Dedifferentiated amniotic fluid mesenchymal stem cell (primary cell): ENCODE measurements at regions not wholly inside any gene's neighbourhood (a gene's known extent, or its start where the extent isn't known, plus 50 kb on each side); places are given as distances from the start of the nearest gene placed in this dataset.
A peak's percentile ranks its signal among the peaks of the same experiment; 100 is the strongest.

ENCODE experiments used
- DNase-seq: peaks from one replicate; pipeline ENCODE4 v3.0.0-alpha.2; 2016; ENCODE audit errors: extremely low spot score

DNA sequence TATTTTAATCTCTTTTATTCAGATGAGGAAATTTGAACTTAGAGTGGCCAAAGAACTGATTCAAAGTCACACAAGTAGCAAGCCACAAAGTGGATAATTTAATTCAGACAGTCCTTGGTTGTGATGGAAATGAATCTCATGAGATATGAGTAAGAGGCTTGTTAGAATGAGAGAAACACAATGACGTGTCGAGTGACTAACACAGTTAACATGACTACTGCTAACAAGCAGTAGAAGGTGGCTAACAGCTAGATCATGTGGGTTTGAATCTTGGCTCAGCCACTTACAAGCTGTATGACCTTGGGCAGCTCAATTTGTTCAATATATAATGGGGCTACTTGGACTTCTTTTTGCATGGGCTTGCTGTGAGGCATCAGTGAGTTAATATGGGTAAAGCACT is 104.5 kb upstream of the LMO4 start:
- DNase-seq, result peak; percentile 64

DNA sequence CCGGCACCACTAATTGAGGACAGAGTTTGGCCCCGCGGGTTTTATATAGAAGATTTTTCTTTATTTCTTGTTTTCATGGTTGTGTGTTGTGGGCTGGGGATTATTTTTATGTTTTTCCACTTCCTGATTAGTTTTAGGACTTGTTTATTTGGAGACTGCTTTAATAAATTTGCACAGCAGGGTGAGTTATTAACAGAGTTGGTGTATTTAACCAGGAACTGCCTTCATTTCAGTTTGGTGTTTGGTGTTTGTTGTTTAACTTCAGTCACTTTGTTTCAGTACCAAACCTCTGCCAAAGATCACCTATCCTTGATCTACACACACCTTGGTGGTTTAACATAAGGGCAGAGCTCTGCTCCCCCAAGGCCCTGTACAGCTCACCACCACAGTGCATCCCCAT is 103.5 kb upstream of the LMO4 start:
- DNase-seq, result no peak

DNA sequence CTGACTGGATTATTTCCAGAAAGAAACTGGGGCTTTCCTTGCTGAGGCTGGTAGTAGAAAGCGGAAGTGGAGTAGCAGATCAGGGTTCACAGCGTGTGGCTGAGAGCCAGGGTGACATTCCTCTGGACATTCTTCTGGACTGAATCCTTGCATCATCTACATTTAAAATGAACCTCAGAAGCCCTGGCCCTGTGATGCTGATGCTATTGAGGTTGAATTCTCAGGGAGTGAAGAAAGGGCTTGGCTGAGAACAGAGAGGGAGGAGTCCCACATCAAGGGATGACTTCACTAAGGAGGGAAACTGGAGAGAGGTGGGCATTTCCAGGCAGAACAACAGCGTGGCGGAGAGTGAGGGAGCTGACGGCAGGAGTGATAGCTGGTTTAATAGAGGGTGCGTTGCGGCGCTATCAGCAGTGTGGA is 102.3 kb upstream of the LMO4 start:
- DNase-seq, result peak; percentile 94

DNA sequence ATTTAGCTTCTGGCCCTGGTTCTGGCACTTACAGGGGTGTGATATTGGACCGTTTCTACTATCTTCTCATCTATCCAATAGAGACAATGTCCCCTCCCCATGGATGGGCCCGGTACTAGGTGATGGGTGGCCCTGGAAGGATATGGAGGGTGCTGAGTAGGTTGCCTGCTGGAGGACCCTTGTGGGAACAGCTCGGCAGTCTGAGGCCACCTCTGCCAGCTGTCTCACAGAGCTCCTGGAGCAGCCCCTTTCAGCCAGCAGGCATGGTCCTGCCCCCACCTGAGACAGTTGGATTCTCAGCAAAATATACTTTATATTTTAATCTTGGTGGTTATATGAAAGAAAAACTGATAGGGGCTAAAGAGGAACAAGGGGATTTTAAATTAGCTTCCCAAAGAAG is 101.0 kb upstream of the LMO4 start:
- no peak for DNase-seq

DNA sequence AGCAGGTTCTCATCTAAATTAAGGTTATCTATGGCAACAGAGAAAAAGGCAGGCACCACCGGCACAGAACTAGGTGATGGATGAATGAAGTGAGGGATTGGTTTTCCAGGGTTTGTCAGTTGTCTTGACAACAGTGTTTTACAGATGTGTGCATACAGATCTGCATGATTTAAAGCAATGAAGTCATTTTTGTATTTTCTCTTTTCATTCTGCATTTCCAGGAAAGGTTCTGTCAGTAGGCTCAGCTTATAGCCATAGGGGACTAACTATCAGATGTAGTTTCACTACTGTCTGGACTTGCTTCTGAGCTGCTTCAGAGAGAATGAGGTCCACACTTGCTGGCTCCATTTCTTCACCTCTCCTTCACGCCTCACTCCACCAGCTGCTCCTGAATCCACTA is 98.2 kb upstream of the LMO4 start:
- DNase-seq, result no peak

DNA sequence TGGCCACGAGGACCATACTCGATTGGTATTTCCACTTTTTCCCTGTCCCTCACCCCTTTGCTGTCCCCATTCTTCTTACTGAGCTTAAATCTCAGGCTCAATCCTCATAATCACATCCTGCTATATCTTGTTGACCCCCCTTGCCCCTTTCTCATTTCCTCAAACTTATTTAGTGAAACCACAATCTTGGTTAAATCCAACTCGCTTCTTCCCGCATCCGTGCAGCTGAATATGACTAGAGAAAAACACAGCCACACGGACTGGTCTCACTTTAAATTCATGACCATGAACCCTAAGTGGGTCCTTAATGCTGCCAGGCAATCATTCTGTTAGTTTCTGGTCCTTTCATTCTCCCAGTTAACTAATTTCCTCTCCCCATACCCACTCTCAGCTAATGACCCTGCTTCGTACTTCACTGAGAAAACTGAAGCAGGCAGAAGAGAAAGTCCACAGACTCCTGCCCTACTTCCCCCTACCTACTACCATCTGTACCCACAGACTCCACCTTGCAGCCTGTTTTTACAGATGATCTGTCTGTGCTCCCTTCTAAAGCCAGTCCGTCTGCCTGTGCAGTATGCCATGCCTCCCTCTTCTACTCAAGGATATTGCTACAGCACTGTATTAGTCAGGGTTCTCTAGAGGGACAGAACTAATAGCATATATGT is 96.8 kb upstream of the LMO4 start:
- DNase-seq, result no peak

DNA sequence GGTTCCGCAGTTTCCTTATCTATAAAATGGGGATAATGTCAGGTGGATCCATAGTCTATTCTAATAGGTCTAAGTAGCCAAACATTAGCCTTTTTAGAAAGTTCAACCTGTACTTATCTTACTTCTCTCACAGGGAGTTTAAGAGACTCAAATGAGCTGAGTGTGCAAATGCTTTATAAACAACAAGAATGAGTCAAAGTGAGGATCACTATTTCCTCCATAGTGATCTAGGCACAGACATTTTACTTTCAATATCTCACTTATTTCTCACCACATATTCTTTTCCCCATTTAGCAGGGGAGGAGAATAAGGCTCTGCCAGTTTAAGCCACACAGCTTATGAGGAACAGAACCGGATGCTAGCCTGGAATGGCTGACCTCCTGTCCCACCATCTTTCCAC is 92.1 kb upstream of the LMO4 start:
- DNase-seq, result no peak

DNA sequence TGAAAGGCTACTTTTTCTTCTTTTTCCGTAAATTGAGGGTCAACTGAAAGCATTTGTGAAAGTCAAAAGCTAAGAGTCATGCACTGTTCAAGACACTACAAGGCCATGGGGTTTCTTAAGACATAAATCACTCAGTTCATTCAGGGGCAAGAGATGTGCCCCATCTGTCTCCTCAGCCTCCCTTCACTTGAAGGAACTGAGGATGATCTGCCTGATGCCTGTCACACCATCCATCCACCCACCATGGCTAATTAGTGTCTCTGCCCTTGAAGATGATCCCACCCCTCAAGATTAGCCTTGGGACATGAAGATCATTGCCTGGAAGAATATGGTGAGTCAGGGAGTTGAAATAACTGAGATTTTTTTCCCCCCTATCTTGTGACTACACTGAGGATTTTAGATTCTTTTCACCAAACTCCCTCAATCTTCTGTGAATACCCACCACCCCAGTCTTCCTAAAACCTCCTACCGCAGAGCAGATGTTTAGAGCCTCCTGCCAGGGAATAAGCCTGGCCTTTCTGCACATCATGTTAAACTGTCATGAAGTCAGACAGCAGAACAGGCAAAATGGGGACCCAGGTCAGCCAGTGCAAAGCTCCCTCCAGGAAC is 88.6 kb upstream of the LMO4 start:
- DNase-seq, result no peak

DNA sequence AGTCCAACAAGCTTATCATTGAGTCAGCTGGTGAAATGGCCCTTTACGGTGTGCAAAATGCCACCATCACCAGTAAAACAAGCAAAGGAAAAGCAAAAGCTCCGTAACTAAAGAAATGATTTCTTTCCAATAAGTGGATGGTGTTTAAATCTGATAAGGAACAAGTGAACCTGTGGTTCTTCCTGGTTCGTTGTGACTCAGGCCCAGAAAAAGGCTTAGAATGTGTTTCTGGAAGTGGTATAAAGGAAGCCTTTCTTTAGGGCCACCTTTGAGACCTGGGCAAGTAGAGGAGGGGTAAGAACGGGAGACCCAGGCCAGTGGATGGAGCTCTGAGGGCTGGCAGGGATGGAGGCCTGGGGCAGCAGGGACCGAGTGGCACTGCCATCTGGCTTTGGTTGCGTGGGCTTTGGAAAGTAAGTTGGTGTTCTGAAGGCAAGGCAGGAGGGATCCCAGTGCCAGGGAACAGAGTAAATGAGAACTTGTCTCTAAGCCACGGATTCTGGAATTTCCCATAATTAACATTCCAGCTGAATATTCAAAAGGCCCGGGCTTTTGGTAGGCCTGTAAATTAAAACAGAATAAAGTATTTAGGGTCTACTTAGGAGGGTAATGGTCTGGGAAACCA is 87.9 kb upstream of the LMO4 start:
- no peak for DNase-seq

DNA sequence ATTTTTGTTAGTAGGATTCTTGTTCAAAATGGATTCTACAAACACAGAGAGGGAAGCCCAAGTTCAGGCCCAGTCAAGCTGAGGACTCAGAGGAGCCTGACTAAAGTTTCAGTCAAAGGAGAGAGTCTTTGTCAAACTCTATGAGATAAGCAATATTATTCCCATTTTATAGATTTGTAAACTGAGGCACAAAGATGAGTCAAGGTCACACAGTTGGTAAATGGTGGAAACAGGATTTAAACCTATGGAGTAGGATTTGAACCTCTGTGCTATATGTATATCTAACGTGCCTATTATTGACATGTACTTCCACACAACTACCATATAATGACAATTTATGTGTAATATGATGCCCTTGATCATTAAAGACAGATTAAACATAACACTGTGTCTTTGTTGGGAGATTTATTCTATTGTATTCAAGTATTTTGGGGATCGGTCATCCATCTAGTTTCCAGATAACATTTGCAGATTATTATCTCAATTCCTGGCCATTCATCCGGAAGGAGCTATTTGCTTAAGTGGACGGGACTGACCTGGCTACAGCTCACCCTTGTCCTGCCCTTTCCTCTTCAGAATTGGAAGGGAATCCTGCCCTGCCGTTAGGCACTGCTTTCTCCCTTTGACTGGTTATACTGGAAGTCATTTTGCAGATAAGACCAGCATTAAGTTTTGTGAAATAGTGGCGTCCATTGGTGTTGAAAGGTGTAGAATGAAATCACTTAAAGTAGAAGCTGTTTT is 86.1 kb upstream of the LMO4 start:
- no peak for DNase-seq

DNA sequence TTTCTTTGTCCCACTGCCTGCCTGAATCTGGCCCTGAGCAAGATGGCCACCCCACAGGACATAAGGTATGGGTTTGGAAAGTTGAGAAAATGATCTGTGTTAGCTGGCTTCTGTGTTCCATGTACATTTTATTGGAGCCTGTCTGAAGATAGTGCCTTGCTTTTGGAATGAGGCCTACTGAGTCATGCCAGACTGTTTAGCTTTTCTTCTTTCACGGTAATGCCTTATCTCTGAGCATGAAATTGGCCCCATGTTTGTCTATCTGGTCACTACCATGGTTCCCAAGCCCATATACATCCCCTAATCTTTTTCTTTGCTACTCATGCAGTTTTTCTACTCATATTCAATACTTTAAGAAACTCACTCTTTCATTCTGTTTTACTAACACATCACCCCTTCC is 85.1 kb upstream of the LMO4 start:
- no peak for DNase-seq

DNA sequence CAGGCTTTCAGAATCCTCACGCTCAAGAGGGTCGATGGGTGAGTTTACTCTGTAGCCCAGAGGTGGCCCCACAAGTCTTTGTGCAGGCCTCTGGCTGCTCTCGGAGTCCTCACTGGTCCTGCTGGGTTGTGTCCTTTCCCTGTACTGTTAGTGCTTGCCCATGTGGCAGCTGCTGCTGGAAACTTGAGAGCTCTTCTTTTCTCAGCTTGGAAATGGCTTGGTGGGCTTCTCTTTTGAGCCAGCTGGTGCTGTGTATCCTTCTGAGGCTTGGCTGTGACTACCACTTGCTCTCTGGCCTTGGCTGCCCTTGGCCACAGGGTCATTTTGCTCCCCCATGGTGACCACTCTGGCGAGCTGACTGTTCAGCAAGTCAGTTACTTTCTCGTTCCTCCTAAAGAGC is 82.2 kb upstream of the LMO4 start:
- DNase-seq, result no peak

DNA sequence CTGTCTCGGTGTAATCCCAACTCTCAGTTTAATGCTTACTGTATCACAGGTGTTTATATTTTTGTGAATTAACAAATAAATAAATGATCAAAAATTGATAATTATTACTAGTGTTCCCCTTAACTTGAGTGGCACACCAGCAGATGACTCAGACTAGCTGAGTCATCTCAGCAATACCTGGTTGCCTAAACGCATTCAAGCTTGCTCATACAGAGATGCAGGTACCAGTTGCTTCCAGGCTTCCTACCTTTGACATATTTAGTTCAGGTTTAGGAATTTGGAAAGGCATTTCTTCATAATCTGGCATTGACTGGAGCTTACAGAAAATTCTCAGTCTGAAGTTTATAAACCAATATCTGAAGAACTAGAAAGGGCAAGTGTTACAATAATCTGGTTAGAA is 78.9 kb upstream of the LMO4 start:
- DNase-seq, result no peak

DNA sequence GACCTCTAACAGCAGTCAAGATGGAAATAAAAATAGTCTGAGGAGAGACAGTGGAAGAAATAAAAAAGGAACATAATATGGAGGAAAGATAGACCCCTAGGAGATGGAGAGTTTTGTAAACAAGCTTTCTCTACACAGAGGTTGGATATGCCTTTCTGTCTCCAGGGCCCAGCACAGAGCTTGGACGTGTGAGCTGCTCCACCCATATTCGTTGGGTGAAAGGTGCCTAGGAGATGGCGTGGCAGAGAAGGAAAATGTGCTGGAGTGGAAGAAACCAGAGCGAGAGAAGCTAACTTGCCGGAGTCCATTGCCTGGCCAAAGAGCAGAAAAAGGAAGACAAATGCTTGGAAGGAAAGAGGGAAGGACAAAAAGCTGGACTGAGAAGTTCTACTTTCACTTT is 78.3 kb upstream of the LMO4 start:
- DNase-seq, result no peak

DNA sequence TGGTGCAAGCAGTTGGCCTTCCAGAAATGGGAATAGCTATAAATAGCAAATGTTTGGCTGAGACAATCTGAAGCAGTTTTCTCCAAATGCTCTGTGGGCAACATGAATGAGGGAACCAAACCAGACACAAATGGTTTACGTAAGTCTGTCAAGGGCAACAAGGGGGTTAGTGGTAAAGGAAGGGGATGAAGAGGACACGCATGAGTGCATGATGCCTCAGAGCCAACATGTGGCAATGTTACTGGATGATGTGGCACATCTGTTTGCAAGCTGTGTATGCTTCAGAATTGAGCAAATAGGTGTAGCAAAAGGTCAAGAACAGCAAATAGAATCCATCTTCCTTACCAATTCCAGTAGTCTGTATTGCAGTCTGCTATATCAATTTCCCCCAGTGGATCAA is 76.3 kb upstream of the LMO4 start:
- no peak for DNase-seq

DNA sequence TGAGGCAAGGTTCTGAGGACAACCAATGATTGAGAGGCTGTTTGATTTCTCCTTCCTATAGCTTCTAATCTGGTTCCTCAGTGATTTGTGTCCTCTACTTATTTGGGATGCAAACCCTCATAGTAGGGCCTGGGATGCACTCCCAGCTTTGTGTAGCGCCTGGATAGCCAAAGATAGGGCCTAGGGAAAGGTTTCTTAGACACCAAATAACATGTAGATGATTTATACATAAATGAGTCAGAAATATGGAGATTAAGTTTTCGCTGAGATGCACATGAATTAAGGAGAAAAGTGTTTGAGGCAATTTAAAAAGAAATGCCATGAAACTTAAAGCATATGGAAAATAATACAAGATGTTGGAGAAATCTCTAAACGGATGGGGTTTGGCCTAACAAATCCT is 66.0 kb upstream of the LMO4 start:
- no peak for DNase-seq

DNA sequence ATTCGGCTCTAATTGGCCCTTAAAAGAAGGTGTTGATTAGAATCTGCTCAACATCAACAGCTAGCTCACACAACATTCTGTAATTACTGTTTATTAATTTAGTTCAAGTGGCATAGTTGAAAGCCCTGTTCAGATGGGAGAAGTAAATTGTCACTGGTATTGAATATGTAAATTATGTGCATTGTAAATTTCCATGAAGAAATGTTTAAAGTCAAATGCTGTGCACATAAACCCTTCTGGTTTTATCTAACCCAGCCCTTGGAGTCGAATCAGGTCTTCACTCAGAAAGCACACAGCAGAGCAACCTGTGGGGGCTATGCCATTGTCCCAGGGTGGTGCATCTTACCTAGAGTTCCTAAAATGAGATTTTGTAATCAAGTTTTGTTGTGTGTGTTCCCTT is 65.4 kb upstream of the LMO4 start:
- DNase-seq, result no peak

DNA sequence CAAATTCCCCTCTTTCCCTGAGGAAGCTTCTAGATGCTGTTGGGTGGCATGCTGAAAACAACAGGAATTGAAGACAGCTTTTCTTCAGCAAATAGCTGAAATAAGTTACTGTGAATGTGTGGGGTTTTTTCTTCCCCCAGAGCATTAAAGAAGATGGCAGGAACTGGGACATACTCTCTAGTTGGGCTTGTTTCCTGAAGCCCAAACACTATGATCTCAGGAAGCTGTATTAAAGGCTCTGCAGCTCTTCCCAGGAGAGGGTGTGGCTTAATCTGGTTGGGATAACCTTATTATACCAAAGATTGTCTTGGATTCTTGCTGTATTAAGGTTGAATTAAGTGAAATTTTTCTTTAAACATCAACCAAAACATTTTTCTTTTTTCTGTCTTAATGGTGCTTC is 64.9 kb upstream of the LMO4 start:
- DNase-seq, result no peak

DNA sequence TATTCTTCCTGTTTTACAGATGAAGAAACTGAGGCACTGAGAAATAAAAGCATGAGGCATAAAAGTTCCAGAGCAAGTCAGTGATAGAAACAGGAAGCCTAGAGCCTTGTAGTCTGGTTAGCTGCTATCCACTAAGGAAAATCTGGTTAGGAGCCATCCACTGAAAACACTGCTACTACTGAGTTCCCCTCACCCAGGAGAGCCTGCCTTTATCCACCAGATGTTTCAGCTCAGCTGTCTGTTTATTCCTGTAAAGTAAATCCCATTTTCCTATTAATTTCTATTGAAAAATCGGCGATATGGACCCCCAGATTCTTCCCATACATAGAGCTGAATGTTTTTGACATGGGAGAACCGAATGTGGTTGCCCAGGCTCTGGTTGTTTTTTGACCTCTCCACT is 63.7 kb upstream of the LMO4 start:
- no peak for DNase-seq

DNA sequence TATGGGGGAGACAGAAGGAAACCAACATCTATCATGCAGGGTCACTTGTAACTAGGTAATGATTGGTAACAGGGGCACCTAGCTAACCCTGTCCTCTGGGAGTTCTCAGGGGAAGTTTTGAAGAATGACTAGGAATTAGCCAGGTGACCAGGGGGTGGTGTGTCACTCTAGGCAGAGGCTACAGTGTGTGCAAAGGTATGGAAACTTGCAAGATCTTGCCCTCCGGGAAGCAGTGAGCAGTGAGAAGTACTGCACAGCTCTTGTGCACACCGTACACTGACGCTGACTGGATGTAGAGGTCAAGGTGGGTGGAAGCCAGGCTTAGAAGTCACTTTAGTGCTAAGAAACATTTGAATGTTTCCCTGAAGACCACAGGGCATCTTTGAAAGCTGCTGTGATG is 62.9 kb upstream of the LMO4 start:
- DNase-seq, result no peak

DNA sequence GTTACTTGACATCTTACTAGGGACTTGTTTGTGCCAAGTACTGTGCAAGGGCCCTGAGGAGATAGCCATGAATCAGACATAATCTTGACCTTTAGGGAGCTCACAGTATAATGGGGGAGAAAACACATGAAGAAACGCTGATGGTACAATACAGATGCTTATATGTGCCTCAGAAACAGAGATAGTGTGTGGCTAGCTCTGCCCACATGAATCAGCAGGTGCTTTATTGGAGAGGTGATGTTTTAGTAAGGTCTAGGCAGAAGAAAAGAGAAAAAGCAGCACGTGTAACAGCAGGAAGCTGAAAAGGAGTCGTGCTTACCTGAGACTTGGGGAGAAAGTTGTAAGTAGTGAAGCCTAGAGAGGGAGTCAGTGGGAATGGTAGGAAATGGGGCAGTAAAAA is 60.6 kb upstream of the LMO4 start:
- no peak for DNase-seq

DNA sequence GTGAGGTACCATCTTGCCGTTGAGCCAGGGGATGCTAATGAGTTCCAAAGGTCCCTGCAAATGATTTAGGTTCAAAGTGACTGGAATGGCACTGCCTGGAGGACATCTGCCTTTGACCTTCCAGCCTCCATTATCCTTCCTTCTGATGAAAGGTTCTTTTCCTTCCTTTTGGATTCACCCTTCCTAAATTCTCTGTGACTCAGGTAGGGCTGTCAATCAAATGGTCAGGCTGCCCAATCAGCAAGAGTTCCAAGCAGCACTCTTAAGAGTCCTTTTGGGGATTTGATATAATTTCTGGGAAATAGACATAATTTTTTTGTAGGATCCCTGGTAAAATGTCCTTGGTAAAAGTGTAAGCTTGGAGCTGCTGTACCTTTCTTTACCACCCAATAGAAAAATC is 58.8 kb upstream of the LMO4 start:
- DNase-seq, result no peak

DNA sequence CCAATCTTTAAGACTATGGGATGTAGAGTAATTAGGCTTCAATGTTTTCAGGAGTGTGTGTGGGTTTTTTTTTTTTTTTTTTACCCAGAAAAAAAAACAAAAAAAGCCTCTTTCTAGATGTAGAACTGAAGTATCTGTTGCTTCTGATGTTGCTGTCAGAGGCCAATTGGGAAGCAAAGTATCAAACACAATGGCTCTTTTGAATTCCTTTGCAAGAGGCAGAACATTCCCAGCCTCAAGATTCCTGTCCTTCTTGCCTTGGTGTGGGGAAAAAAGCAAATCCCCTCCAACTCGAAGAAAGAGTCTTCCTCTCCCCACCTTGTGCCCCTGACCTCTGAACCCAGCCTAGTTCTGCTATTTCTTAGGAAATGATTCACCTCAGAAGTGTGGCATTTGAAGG is 55.4 kb upstream of the LMO4 start:
- DNase-seq, result no peak
